HEK293 (cell line): ENCODE measurements at regions not wholly inside any gene's neighbourhood (a gene's known extent, or its start where the extent isn't known, plus 50 kb on each side); places are given as distances from the start of the nearest gene placed in this dataset.
A peak's percentile ranks its signal among the peaks of the same experiment; 100 is the strongest.

Experiments used
- CTCF ChIA-PET: fragments of 350-600 bp; formaldehyde crosslinking; extraction: SDS; loops from one replicate; lab custom pipeline; 2021; ENCODE audit warnings: antibody characterized with exemption; lab: Yijun Ruan, JAX
- POLR2A ChIA-PET: fragments of 300-600 bp; formaldehyde crosslinking; extraction: SDS; loops from one replicate; lab custom pipeline; 2020; ENCODE audit warnings: antibody characterized with exemption, inconsistent platforms; lab: Yijun Ruan, JAX
- H3K27ac ChIP-seq: fragments of 200-500 bp; sonication (Bioruptor generic); 2 replicates; pipeline ENCODE4 v1.5.1; 2014; ENCODE audit warnings: low read depth, low read length, control low read depth, inconsistent platforms; ENCODE audit errors: extremely low read depth
- H3K36me3 ChIP-seq, 2 experiments: fragments of 200-500 bp in 1 of 2; sonication (Bioruptor generic) in 1 of 2; 1 replicate in 1 of 2; 2 replicates in 1 of 2; pipeline ENCODE4 v1.5.1; 2014 to 2017; ENCODE audit warnings: inconsistent platforms in 2 of 2, low read length in 2 of 2; ENCODE audit not compliant: control insufficient read depth in 2 of 2, insufficient read depth in 1 of 2
- H3K4me1 ChIP-seq: fragments of 200-500 bp; sonication (Bioruptor generic); 2 replicates; pipeline ENCODE4 v1.5.1; 2014; ENCODE audit warnings: mild to moderate bottlenecking, low read length, inconsistent platforms; ENCODE audit not compliant: control insufficient read depth, insufficient read depth
- H3K4me3 ChIP-seq: 2 replicates; pipeline ENCODE4 v1.5.1; 2011; ENCODE audit warnings: low read depth, mild to moderate bottlenecking, control low read depth, low read length, moderate library complexity
- H3K9me3 ChIP-seq: fragments of 200-500 bp; sonication (Bioruptor generic); 2 replicates; pipeline ENCODE4 v1.5.1; 2014; ENCODE audit warnings: low read depth, low read length, inconsistent platforms; ENCODE audit not compliant: control insufficient read depth, insufficient read depth
- ELK4 ChIP-seq: IDR thresholded peaks from 2 replicates; pipeline ENCODE4 v1.6.1; 2011; ENCODE audit warnings: mild to moderate bottlenecking, low read depth, low read length, borderline replicate concordance
- HOXD13 ChIP-seq: sonication (generic); formaldehyde crosslinking; IDR thresholded peaks from 2 replicates; pipeline ENCODE4 v1.8.0; 2022; ENCODE audit warnings: missing genetic modification reagents, borderline replicate concordance
- KLF16 ChIP-seq: fragments of 450-650 bp; formaldehyde crosslinking; IDR thresholded peaks from 2 replicates; pipeline ENCODE4 v1.5.1; 2017; ENCODE audit warnings: missing biosample characterization, missing genetic modification characterization
- SP3 ChIP-seq: fragments of 450-650 bp; formaldehyde crosslinking; IDR thresholded peaks from 2 replicates; pipeline ENCODE4 v1.5.1; 2016; ENCODE audit warnings: missing biosample characterization, missing genetic modification characterization
- SP7 ChIP-seq: fragments of 450-650 bp; formaldehyde crosslinking; IDR thresholded peaks from 2 replicates; pipeline ENCODE4 v1.5.1; 2016; ENCODE audit warnings: missing biosample characterization, missing genetic modification characterization
- ZBTB11 ChIP-seq: fragments of 450-650 bp; formaldehyde crosslinking; conservative IDR thresholded peaks from 2 replicates; pipeline ENCODE4 v1.5.1; 2016; ENCODE audit warnings: low read depth, missing biosample characterization, missing genetic modification characterization
- ZIC2 ChIP-seq: fragments of 450-650 bp; formaldehyde crosslinking; IDR thresholded peaks from 2 replicates; pipeline ENCODE4 v1.5.1; 2016; ENCODE audit warnings: missing biosample characterization, missing genetic modification characterization
- ZNF239 ChIP-seq: fragments of 450-650 bp; formaldehyde crosslinking; IDR thresholded peaks from 2 replicates; pipeline ENCODE4 v1.5.1; 2016; ENCODE audit warnings: missing biosample characterization, missing genetic modification characterization
- ZNF366 ChIP-seq: fragments of 450-650 bp; formaldehyde crosslinking; conservative IDR thresholded peaks from 2 replicates; pipeline ENCODE4 v1.5.1; 2016; ENCODE audit warnings: missing biosample characterization, missing genetic modification characterization
- ZNF398 ChIP-seq: fragments of 450-650 bp; formaldehyde crosslinking; IDR thresholded peaks from 2 replicates; pipeline ENCODE4 v1.5.1; 2017; ENCODE audit warnings: missing biosample characterization, missing genetic modification characterization
- ZNF426 ChIP-seq: fragments of 450-650 bp; formaldehyde crosslinking; IDR thresholded peaks from 2 replicates; pipeline ENCODE4 v1.5.1; 2017; ENCODE audit warnings: missing biosample characterization, missing genetic modification characterization, mild to moderate bottlenecking, inconsistent platforms, moderate library complexity
- ZNF530 ChIP-seq: fragments of 450-650 bp; formaldehyde crosslinking; IDR thresholded peaks from 2 replicates; pipeline ENCODE4 v1.5.1; 2016; ENCODE audit warnings: low read depth, missing biosample characterization, missing genetic modification characterization
- ZNF549 ChIP-seq: fragments of 450-650 bp; IDR thresholded peaks from 2 replicates; pipeline ENCODE4 v1.5.1; 2018; ENCODE audit warnings: missing biosample characterization, missing genetic modification characterization, mild to moderate bottlenecking, inconsistent platforms, moderate library complexity
- ZNF629 ChIP-seq: fragments of 450-650 bp; formaldehyde crosslinking; IDR thresholded peaks from 2 replicates; pipeline ENCODE4 v1.5.1; 2017; ENCODE audit warnings: missing biosample characterization, missing genetic modification characterization
- ZNF654 ChIP-seq: fragments of 450-650 bp; formaldehyde crosslinking; IDR thresholded peaks from 2 replicates; pipeline ENCODE4 v1.5.1; 2016; ENCODE audit warnings: low read depth, missing biosample characterization, missing genetic modification characterization
- ZNF692 ChIP-seq: fragments of 450-650 bp; formaldehyde crosslinking; IDR thresholded peaks from 2 replicates; pipeline ENCODE4 v1.5.1; 2016; ENCODE audit warnings: missing biosample characterization, missing genetic modification characterization
- ZSCAN16 ChIP-seq: fragments of 450-650 bp; formaldehyde crosslinking; IDR thresholded peaks from 2 replicates; pipeline ENCODE4 v1.5.1; 2016; ENCODE audit warnings: missing biosample characterization, missing genetic modification characterization
- TF ChIP-seq, protein P1 (sequence below): fragments of 450-650 bp; formaldehyde crosslinking; IDR thresholded peaks from 2 replicates; pipeline ENCODE4 v1.5.1; 2016; ENCODE audit warnings: missing biosample characterization, missing genetic modification characterization
- TF ChIP-seq, protein P2 (sequence below): fragments of 450-650 bp; formaldehyde crosslinking; IDR thresholded peaks from 2 replicates; pipeline ENCODE4 v1.5.1; 2016; ENCODE audit warnings: missing biosample characterization, missing genetic modification characterization

DNA sequence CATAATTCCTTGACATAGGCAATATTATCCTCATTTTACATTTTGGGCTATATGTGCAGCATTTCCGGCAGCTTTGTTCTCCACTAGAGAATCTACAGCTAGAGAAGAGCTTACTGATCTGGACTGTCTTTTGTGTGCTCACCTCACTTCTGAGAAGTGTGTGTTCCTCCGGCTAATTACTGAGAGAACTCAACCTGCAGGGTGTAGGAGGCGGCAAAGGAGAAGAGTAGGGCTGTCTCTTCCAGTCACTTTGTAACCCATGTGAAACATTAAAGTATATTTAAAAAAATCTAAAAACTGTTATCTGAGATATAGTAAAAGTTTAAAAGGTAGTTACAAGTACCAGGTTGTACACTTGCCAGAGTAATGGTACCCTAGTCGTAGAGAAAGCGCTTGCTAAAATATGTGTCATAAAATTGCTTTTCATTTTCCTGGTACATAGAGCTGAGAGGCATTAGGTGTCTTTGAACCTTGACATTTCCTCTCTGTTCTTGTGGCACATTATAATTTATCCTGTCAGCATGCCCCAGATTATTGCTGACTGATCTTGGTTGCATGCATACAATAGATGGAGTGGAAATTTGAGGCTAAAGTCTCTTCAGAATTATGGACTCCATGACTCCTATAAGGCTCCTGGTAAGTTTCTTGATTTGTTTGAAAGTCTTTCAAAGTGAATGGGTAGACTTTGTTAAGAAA is 381.9 kb downstream of the LMO7 start:
- TF ChIP-seq ZNF549 (tag by site-specific recombination): no peak
- no peak for TF ChIP-seq ELK4
- TF ChIP-seq HOXD13 (CRISPR knock-in tag): no peak
- TF ChIP-seq, protein P1, sequence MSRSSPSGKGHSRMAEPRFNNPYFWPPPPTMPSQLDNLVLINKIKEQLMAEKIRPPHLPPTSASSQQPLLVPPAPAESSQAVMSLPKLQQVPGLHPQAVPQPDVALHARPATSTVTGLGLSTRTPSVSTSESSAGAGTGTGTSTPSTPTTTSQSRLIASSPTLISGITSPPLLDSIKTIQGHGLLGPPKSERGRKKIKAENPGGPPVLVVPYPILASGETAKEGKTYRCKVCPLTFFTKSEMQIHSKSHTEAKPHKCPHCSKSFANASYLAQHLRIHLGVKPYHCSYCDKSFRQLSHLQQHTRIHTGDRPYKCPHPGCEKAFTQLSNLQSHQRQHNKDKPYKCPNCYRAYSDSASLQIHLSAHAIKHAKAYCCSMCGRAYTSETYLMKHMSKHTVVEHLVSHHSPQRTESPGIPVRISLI (tag by site-specific recombination): no peak
- TF ChIP-seq ZNF239: no peak
- no peak for TF ChIP-seq ZNF426 (tag by site-specific recombination)
- TF ChIP-seq SP3 (tag by site-specific recombination): no peak
- no peak for TF ChIP-seq ZBTB11 (tag by site-specific recombination)
- no peak for TF ChIP-seq ZIC2 (tag by site-specific recombination)
- TF ChIP-seq, protein P2, sequence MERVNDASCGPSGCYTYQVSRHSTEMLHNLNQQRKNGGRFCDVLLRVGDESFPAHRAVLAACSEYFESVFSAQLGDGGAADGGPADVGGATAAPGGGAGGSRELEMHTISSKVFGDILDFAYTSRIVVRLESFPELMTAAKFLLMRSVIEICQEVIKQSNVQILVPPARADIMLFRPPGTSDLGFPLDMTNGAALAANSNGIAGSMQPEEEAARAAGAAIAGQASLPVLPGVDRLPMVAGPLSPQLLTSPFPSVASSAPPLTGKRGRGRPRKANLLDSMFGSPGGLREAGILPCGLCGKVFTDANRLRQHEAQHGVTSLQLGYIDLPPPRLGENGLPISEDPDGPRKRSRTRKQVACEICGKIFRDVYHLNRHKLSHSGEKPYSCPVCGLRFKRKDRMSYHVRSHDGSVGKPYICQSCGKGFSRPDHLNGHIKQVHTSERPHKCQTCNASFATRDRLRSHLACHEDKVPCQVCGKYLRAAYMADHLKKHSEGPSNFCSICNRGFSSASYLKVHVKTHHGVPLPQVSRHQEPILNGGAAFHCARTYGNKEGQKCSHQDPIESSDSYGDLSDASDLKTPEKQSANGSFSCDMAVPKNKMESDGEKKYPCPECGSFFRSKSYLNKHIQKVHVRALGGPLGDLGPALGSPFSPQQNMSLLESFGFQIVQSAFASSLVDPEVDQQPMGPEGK (tag by site-specific recombination): no peak
- TF ChIP-seq SP7: no peak
- no peak for TF ChIP-seq ZNF629 (tag by site-specific recombination)
- TF ChIP-seq ZSCAN16 (tag by site-specific recombination): no peak
- TF ChIP-seq KLF16 (tag by site-specific recombination): no peak
- POLR2A ChIA-PET: no interaction called here
- no peak overlapping the region for H3K27ac ChIP-seq
- no peaks in the 10 kb centered on the region for H3K9me3 ChIP-seq
- no peaks in the 10 kb centered on the region for H3K36me3 ChIP-seq
- H3K4me3 ChIP-seq: no peak overlapping the region
- no peaks in the 10 kb centered on the region for H3K4me1 ChIP-seq
- CTCF ChIA-PET: interaction anchor here (0.5 to 1.7 kb wide), 8 partner anchors 101 to 566 kb away, joined by 3 to 18 read pairs (median 4); no protein-coding TSS in a partner anchor

GRCh38 chr13:76016799-76017400 is 380.8 kb downstream of the LMO7 start:
- CTCF ChIA-PET: interaction anchor here (0.6 to 1.6 kb wide), 5 partner anchors 123 to 567 kb away, joined by 3 to 18 read pairs (median 3); no protein-coding TSS in a partner anchor
- POLR2A ChIA-PET: no interaction called here
- TF ChIP-seq ZNF654 (tag by site-specific recombination) (peak; percentile 12; the same call in 1 of the 2 replicates), ZNF398 (tag by site-specific recombination) (no peak), ZNF530 (tag by site-specific recombination) (no peak), ZNF366 (tag by site-specific recombination) (no peak), ZNF692 (tag by site-specific recombination) (no peak)

More at GRCh38 chr13:76016799-76017400, 380.8 kb downstream of the LMO7 start:
- no peak overlapping the region for H3K27ac ChIP-seq
- no peaks in the 10 kb centered on the region for H3K36me3 ChIP-seq
- no peaks in the 10 kb centered on the region for H3K9me3 ChIP-seq
- H3K4me3 ChIP-seq: no peak overlapping the region
- H3K4me1 ChIP-seq: no peaks in the 10 kb centered on the region
